HG02642 (cell line): ENCODE measurements at regions not wholly inside any gene's neighbourhood (a gene's known extent, or its start where the extent isn't known, plus 50 kb on each side); places are given as distances from the start of the nearest gene placed in this dataset.
"Not testable (repeated sequence)": the region's sequence is repeated elsewhere in the genome, so short reads cannot be mapped to it uniquely, and the experiment has no call there.

Source experiments
- ATAC-seq: cut with Tn5 transposase; IDR thresholded peaks from one replicate; pipeline ENCODE4 v1.9.1; 2021; ENCODE audit warnings: mild to moderate bottlenecking; ENCODE audit not compliant: unreplicated experiment, poor library complexity

GRCh38 chr3:127443581-127444375, 146.8 kb downstream of the TPRA1 start:
- no peak for ATAC-seq

- ATAC-seq = no peak
Observed at GRCh38 chr3:127442506-127442905, 148.0 kb downstream of the TPRA1 start.

- no peak for ATAC-seq
Observed at GRCh38 chr3:127441764-127442163, 148.8 kb downstream of the TPRA1 start.

GRCh38 chr3:127440384-127440783, 150.1 kb downstream of the TPRA1 start:
- no peak for ATAC-seq

- ATAC-seq = no peak
Observed at GRCh38 chr3:127439621-127440020, 150.9 kb downstream of the TPRA1 start.

GRCh38 chr3:127438951-127439350, 151.1 kb upstream of the PRR20G start:
- ATAC-seq = no peak

GRCh38 chr3:127438371-127438770, 150.5 kb upstream of the PRR20G start:
- ATAC-seq = no peak

- ATAC-seq = not testable (repeated sequence)
Observed at GRCh38 chr3:127435299-127435698, 147.5 kb upstream of the PRR20G start.

GRCh38 chr3:127431066-127431465, 143.2 kb upstream of the PRR20G start:
- ATAC-seq = no peak

GRCh38 chr3:127428344-127428997, 140.6 kb upstream of the PRR20G start:
- ATAC-seq = no peak

GRCh38 chr3:127427666-127428065, 139.8 kb upstream of the PRR20G start:
- ATAC-seq = no peak

- ATAC-seq = no peak
Observed at GRCh38 chr3:127427156-127427555, 139.3 kb upstream of the PRR20G start.

GRCh38 chr3:127426444-127427153, 138.8 kb upstream of the PRR20G start:
- ATAC-seq = no peak

- ATAC-seq = no peak
Observed at GRCh38 chr3:127425505-127426443, 137.9 kb upstream of the PRR20G start.

- no peak for ATAC-seq
Observed at GRCh38 chr3:127424766-127425504, 137.1 kb upstream of the PRR20G start.

- ATAC-seq = no peak
Observed at GRCh38 chr3:127423856-127424765, 136.3 kb upstream of the PRR20G start.

GRCh38 chr3:127422663-127423375, 135.0 kb upstream of the PRR20G start:
- ATAC-seq = no peak
